ENCODE measurements at regions not wholly inside any gene's neighbourhood (a gene's known extent, or its start where the extent isn't known, plus 50 kb on each side); places are given as distances from the start of the nearest gene placed in this dataset.

DNA sequence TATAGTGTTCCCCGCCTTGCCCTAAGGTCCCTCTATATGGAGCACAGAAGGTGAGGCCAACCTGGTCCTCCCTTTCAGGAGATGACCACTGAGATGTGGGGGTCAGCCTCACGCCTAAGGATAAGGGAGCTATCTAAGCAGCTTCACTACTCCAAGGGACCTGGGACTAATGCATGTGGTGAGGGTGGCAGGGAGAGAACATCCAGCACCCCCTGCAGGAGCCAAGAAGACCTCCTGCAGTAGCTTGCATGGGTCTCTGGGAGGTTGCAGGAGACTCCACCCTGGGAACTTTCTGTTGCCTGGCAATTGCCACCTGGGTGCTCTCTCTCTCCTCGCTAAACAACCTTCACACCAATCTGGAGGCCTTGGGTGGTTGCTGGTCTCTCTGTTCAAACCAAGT lies 93.0 kb upstream of the KLHL29 start:
- no peak for DNase-seq

- DNase-seq = no peak
These were observed 91.9 kb upstream of the KLHL29 start for GRCh38 chr2:23293063-23293462.

- no peak for DNase-seq
These were observed 91.2 kb upstream of the KLHL29 start for GRCh38 chr2:23293731-23294130.

- no peak for DNase-seq
These were observed 90.7 kb upstream of the KLHL29 start for GRCh38 chr2:23294238-23294637.

DNA sequence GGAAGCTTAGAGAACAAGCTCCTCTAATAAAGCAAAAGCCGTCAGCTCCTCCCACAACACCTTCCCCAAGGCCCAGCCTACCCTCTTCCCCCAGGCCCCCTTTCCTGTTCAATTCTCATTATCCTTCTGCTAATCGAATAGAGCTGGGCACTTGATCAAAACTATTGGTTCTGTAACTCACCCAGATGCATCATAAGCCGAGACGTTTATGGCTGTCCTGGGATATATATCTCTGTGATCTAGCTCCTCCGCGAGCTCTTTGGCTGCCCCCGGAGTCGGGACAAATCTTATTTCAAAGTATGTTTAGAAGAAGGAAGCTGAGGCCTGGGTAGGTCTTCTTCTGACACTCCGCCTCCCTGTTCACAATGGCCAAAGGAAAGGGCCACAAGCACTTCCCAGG lies 88.3 kb upstream of the KLHL29 start:
- DNase-seq = no peak

DNA sequence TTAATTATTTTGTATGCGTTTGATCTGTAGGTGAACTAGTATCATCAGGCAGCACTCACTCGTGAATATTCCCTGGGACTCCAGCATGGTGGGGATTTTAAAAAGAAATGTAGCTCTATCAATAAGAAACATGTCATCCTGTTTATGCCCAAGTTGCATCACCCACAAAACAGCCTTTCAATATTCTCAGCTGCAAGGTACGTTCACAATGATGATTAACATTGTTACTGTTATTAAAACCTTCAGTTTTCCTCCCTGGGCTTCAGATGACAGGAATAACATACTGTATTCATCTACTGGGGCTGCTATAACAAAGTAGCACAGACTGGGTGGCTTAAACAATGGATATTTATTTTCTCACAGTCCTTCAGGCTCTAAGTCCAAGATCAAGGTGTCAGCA lies 87.9 kb upstream of the KLHL29 start:
- DNase-seq = no peak

- DNase-seq = no peak
These were observed 86.4 kb upstream of the KLHL29 start for GRCh38 chr2:23298551-23298950.

- no peak for DNase-seq
These were observed 85.3 kb upstream of the KLHL29 start for GRCh38 chr2:23299476-23300195.

- no peak for DNase-seq
These were observed 83.8 kb upstream of the KLHL29 start for GRCh38 chr2:23301136-23301535.

DNA sequence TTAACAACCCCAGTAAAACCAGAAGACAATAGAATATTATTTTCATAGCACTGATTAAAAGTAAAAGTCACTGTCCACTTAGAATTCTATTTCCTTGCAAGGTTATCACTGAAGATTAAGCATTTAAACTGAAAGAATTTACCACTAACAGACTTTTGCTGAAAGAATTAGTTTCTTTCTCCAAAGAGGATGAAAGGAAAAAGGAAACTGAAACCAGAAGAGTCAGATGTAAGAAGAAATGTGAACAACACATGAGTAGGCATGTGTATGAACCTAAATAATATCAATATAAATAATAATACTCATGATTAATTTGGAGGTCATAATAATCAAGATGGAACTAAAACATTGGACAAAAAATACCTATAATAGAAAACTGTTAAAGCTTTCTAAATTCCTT lies 82.4 kb upstream of the KLHL29 start:
- DNase-seq = no peak

- no peak for DNase-seq
These were observed 78.6 kb upstream of the KLHL29 start for GRCh38 chr2:23306401-23306800.

- no peak for DNase-seq
These were observed 73.8 kb upstream of the KLHL29 start for GRCh38 chr2:23311186-23311585.

DNA sequence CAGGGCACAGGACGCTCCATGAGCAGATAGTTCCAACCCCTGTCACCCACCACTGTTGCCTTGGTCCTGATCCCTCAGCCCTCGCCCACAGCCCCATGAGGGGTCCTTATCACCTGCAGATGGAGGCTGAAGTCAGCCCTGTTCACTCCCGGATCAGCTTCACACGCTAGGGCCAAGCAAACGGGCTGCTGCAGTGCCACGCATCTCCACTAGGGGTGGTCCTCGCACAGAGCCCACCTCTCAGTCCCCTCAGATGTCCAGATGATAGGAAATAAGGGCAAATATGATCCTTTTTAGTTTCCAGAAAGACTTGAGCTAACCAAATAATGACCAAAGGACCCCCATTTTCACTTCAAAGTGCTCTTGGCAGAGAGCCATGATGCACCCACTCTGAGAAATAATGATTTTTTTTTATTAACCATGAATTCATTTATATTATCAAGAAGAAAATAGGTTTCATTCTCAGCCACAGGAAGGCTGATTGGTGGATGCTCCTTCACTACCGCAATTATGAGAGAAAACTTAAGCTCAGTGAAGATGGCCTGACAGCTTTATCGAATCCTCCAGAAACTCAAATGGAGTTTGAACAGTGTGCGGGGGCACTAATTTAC lies 71.9 kb upstream of the KLHL29 start:
- no peak for DNase-seq

- no peak for DNase-seq
These were observed 70.3 kb upstream of the KLHL29 start for GRCh38 chr2:23314687-23315086.

DNA sequence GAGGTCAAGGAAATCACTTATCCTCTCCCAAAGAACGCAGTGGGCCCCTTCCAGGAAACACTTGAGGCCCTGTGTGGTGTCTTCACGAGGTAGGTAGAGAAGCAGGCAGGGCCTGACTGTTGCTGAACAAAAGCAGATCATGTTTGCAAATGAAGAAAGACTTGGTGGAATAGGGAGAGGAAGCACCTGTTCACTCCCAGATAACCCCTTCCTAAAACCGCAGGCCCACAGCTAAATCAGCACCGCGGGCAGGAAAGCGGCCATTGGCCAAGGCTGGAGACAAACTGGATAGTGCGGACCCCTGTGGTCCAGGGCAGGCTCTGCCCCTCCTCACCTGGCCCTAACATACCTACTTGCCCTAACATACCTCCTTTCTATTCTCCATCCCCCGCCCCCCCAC lies 64.9 kb upstream of the KLHL29 start:
- no peak for DNase-seq

DNA sequence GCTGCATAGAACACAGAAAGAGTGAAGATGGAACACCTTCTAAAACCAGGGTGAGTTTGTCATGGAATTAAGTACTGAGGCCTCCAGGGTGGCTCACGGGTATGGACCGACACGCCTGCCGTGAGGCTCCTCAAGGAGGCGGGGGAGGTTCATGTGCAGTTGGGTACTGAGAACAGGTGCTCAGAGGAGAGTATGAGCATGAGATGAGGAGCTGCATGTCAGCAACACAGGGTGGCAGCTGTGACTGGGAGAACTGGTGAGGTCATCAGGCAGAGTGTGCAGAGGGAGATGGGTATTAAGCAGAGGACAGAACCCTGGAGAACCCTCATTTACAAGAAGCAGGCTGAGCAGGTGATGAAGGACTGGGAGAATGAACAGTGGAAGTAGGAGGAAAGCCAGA lies 63.2 kb upstream of the KLHL29 start:
- no peak for DNase-seq

- no peak for DNase-seq
These were observed 62.3 kb upstream of the KLHL29 start for GRCh38 chr2:23322567-23323197.

DNA sequence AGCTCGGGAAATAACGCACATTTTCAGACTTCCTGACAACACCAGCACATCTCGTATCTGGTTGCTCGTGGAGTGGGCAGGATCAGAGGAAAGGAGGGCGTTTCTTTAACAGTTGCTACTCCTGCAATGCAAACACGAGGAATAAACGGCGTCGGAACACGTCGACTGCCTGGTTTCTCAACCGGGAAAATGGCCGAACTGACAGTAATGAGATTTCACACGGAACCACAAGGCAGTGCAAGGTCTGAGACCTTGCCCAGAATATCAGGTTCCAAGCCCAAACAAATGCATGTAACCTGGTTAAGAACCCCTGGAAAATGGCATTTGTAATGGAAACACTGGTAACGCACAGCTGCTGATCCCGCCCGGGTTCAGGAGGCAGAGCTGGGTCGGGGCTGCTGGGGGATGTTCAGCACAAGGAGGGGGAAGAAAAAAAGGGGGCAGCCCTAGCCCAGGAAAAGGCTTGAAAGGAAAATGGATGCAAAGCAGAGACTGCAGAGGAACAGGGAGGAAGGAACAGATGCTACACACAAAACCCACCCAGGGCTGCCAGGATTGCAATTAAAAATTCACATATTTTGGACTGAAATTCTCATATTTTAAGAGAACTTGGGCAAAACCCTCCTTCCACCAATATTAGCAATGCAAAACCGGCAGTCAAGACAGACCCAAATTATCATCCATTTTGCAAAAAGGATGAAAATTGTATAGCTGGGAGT lies 61.6 kb upstream of the KLHL29 start:
- DNase-seq = no peak

DNA sequence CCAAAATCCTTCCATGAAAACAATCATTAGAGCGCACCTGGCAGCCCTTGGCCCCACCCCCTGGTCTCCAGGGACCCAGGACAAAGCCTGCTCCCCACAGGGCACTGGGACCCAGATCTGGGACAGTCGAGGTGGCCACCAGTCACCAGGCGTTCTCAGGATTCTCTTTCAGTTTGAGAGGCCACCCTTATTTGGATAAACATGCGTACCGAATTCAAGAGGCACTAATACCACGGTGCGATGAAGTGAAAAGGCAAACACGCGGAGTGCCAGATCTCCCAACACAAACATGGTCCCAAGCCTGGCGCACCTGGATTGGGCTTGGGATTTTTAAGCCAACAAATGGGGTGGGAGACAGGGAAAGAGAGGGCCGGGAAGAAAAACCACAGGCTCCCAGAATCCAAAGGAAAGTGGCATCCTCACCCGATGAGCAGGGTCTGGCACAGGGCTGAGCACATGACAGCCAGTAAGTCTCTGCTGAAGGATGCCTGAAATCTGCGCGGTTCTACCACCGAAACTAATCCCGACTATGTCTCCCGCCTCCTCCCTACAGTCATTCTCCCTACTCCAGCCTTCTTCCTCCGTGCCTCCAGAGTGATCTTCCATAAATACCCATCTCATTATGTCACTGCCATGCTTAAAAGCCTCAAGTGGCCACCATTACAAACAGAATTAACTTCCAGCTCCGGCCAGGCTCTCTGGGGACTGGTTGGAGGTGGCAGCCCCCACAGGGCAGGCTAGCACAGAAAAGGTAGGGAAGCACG lies 60.9 kb upstream of the KLHL29 start:
- no peak for DNase-seq

- no peak for DNase-seq
These were observed 58.6 kb upstream of the KLHL29 start for GRCh38 chr2:23326330-23326729.

DNA sequence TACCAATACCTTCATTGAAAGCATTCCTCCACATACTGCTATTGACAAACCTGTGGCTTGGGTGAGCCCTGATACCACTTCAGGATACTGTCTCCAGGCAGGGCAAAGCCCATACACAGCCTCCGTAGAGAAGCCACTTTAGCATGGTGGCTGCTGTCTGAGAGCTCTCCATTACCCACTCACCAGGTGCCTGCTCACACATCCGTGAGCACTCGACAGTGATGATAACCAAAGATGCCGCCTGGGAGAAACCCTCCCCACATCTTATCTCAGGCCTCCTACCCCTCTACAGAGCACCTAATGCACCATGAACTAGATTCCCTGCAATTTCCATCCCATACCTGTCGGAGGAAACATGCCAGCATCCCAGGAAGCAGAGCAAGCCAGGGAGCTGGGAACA lies 57.6 kb upstream of the KLHL29 start:
- no peak for DNase-seq

- no peak for DNase-seq
These were observed 57.1 kb upstream of the KLHL29 start for GRCh38 chr2:23327887-23328286.

DNA sequence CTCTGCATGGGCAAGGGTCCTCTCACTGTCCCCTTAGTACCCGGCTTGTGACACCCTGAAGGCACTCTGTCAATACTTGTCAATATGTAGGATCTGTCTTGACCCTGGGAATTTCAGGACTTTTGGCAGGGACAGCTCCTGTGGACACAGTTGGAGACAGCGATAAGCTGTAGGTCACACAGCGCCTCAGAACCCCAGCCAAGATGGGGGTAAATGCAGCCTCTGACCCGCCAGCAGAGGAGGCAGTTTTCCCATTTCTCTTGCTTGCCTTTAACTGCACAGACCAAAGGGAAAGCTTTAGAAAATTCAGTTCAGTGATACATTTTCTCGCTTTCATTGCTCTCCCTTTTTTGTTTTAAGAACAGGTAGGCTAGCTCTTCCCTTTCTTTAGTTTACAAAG lies 54.8 kb upstream of the KLHL29 start:
- peak; percentile 3 for DNase-seq

All from DMS 273 treated with DMSO at 0.1 percent for 48 hours (cell line).